K562 (cell line): ENCODE measurements at regions not wholly inside any gene's neighbourhood (a gene's known extent, or its start where the extent isn't known, plus 50 kb on each side); places are given as distances from the start of the nearest gene placed in this dataset.

Source experiments
- BCOR ChIP-seq: fragments of 450-650 bp; IDR thresholded peaks from 2 replicates; pipeline ENCODE4 v1.6.1; 2016
- BRF1 ChIP-seq: IDR thresholded peaks from 3 replicates; pipeline ENCODE4 v1.6.1; 2011; ENCODE audit warnings: borderline replicate concordance, mild to moderate bottlenecking; ENCODE audit not compliant: insufficient read length; ENCODE audit errors: extremely low read depth
- CC2D1A ChIP-seq: fragments of 450-650 bp; IDR thresholded peaks from 2 replicates; pipeline ENCODE4 v1.6.1; 2017; ENCODE audit warnings: mild to moderate bottlenecking
- CREB3 ChIP-seq: fragments of 450-650 bp; conservative IDR thresholded peaks from 2 replicates; pipeline ENCODE4 v1.6.1; 2016; ENCODE audit warnings: missing genetic modification characterization, low read depth, mild to moderate bottlenecking, missing compliant biosample characterization, moderate library complexity
- EZH2 ChIP-seq: IDR thresholded peaks from 2 replicates; pipeline ENCODE4 v1.6.1; 2012; ENCODE audit warnings: low read depth, mild to moderate bottlenecking, inconsistent platforms, low read length, borderline replicate concordance
- GATA2 ChIP-seq: sonication (generic); formaldehyde crosslinking; IDR thresholded peaks from 2 replicates; pipeline ENCODE4 v1.4.0; 2020; ENCODE audit warnings: mild to moderate bottlenecking, missing genetic modification reagents
- GATAD2B ChIP-seq: fragments of 450-650 bp; IDR thresholded peaks from 2 replicates; pipeline ENCODE4 v1.6.1; 2017; ENCODE audit warnings: mild to moderate bottlenecking, borderline replicate concordance
- GTF2B ChIP-seq: IDR thresholded peaks from 2 replicates; pipeline ENCODE4 v1.6.1; 2011; ENCODE audit not compliant: insufficient read length; ENCODE audit errors: extremely low read depth
- HCFC1 ChIP-seq: IDR thresholded peaks from 2 replicates; pipeline ENCODE4 v1.6.1; 2012; ENCODE audit warnings: low read depth, low read length, improper control_type of control experiment
- HLTF ChIP-seq: fragments of 450-650 bp; IDR thresholded peaks from 2 replicates; pipeline ENCODE4 v1.6.1; 2016
- KLF13 ChIP-seq: fragments of 450-650 bp; IDR thresholded peaks from 2 replicates; pipeline ENCODE4 v1.6.1; 2016; ENCODE audit warnings: missing genetic modification characterization, low read depth, mild to moderate bottlenecking, missing compliant biosample characterization, moderate library complexity, borderline replicate concordance
- MAX ChIP-seq: sonication (generic); formaldehyde crosslinking; IDR thresholded peaks from 2 replicates; pipeline ENCODE4 v1.9.0; 2022; ENCODE audit warnings: mild to moderate bottlenecking, missing genetic modification reagents
- NR2C1 ChIP-seq, 2 experiments: fragments of 450-650 bp; IDR thresholded peaks; 2 replicates each; pipeline ENCODE4 v1.6.1; 2017; ENCODE audit warnings: mild to moderate bottlenecking in 2 of 2, antibody characterized with exemption in 1 of 2, inconsistent platforms in 1 of 2, missing compliant biosample characterization in 1 of 2, missing genetic modification characterization in 1 of 2
- RBBP5 ChIP-seq: fragments of 200-600 bp; sonication (generic); IDR thresholded peaks from 2 replicates; pipeline ENCODE4 v1.6.1; 2012; ENCODE audit warnings: borderline replicate concordance, mild to moderate bottlenecking, low read length, control low read depth, inconsistent platforms; ENCODE audit not compliant: insufficient read depth, poor library complexity, severe bottlenecking
- RNF2 ChIP-seq: sonication (generic); IDR thresholded peaks from 2 replicates; pipeline ENCODE4 v1.6.1; 2016
- SMAD2 ChIP-seq: fragments of 150-350 bp; IDR thresholded peaks from 2 replicates; pipeline ENCODE4 v1.6.1; 2014; ENCODE audit warnings: low read depth, mild to moderate bottlenecking, low read length
- SMAD3 ChIP-seq: fragments of 450-650 bp; formaldehyde crosslinking; conservative IDR thresholded peaks from 2 replicates; pipeline ENCODE4 v1.4.0; 2020; ENCODE audit warnings: mild to moderate bottlenecking
- SP1 ChIP-seq: sonication (generic); formaldehyde crosslinking; IDR thresholded peaks from 2 replicates; pipeline ENCODE4 v1.8.1; 2022; ENCODE audit warnings: mild to moderate bottlenecking, missing genetic modification reagents
- ZFX ChIP-seq: sonication (generic); formaldehyde crosslinking; IDR thresholded peaks from 2 replicates; pipeline ENCODE4 v1.8.0; 2022; ENCODE audit warnings: mild to moderate bottlenecking, missing genetic modification reagents, moderate library complexity
- ZNF217 ChIP-seq: sonication (generic); formaldehyde crosslinking; IDR thresholded peaks from 2 replicates; pipeline ENCODE4 v1.8.0; 2022; ENCODE audit warnings: mild to moderate bottlenecking, missing genetic modification reagents
- ZNF408 ChIP-seq: fragments of 250-450 bp; sonication (Bioruptor Pico); IDR thresholded peaks from 2 replicates; pipeline ENCODE4 v1.4.0; 2020; ENCODE audit warnings: low read depth, mild to moderate bottlenecking, moderate library complexity
- ZNF57 ChIP-seq: fragments of 450-650 bp; formaldehyde crosslinking; IDR thresholded peaks from 2 replicates; pipeline ENCODE4 v1.4.0; 2020; ENCODE audit warnings: mild to moderate bottlenecking, moderate library complexity
- ZNF583 ChIP-seq: fragments of 250-450 bp; sonication (Bioruptor Pico); IDR thresholded peaks from 2 replicates; pipeline ENCODE4 v1.4.0; 2020
- ZNF639 ChIP-seq, 2 experiments: fragments of 200-800 bp in 1 of 2; sonication (Bioruptor generic) in 1 of 2; sonication (generic) in 1 of 2; formaldehyde crosslinking in 1 of 2; IDR thresholded peaks in 1 of 2; conservative IDR thresholded peaks in 1 of 2; 2 replicates each; pipeline versions ENCODE4 v1.5.0 to v1.6.1; 2016 to 2020; ENCODE audit warnings: missing compliant biosample characterization in 1 of 2, missing genetic modification characterization in 1 of 2, missing genetic modification reagents in 1 of 2
- ZNF778 ChIP-seq: fragments of 450-650 bp; formaldehyde crosslinking; IDR thresholded peaks from 2 replicates; pipeline ENCODE4 v1.4.0; 2020; ENCODE audit warnings: mild to moderate bottlenecking, moderate library complexity
- ZNF830 ChIP-seq: fragments of 250-450 bp; sonication (Bioruptor Pico); IDR thresholded peaks from 2 replicates; pipeline ENCODE4 v1.5.0; 2021; ENCODE audit warnings: mild to moderate bottlenecking

- peak; percentile 57; the same call in 1 of the 2 replicates for TF ChIP-seq NR2C1 (IDR thresholded peaks at IDR 0.05)
- TF ChIP-seq NR2C1 (tag; IDR thresholded peaks at IDR 0.05) = no peak
- no peak for TF ChIP-seq CREB3
- no peak for TF ChIP-seq GTF2B
- no peak for TF ChIP-seq EZH2
- no peak for TF ChIP-seq RNF2
- TF ChIP-seq ZNF217 (CRISPR knock-in tag) = no peak
- peak; percentile 54; the same call in 1 of the 2 replicates for TF ChIP-seq BCOR
- no peak for TF ChIP-seq ZNF639 (CRISPR knock-in tag; conservative IDR thresholded peaks at IDR 0.05 in 1 of 2, IDR thresholded peaks at IDR 0.05 in 1 of 2)
- no peak for TF ChIP-seq RBBP5
- TF ChIP-seq ZNF408 = no peak
- no peak for TF ChIP-seq ZNF830 (CRISPR knock-in tag)
- TF ChIP-seq BRF1 = no peak
- no peak; the same call in 1 of the 2 replicates for TF ChIP-seq MAX
- no peak for TF ChIP-seq KLF13 (tag)
- no peak for TF ChIP-seq SP1
- no peak for TF ChIP-seq ZNF583
- TF ChIP-seq SMAD2 = no peak
- TF ChIP-seq SMAD3 (CRISPR knock-in tag) = no peak
- TF ChIP-seq HLTF = 0 out of 2 replicates have a peak, but pooled peaks have one; percentile 19
- peak; percentile 92 for TF ChIP-seq CC2D1A
- no peak for TF ChIP-seq GATA2 (CRISPR knock-in tag)
- TF ChIP-seq ZNF57 = no peak
- TF ChIP-seq ZNF778 = no peak
- TF ChIP-seq HCFC1 = no peak; the same call in 1 of the 2 replicates
- no peak for TF ChIP-seq GATAD2B
- TF ChIP-seq ZFX (CRISPR knock-in tag) = 0 out of 2 replicates have a peak, but pooled peaks have one; percentile 16
Measured at GRCh38 chr16:85441189-85441889, 171.8 kb upstream of the GSE1 start (continued).
